ENCODE measurements at regions not wholly inside any gene's neighbourhood (a gene's known extent, or its start where the extent isn't known, plus 50 kb on each side); places are given as distances from the start of the nearest gene placed in this dataset.

DNA sequence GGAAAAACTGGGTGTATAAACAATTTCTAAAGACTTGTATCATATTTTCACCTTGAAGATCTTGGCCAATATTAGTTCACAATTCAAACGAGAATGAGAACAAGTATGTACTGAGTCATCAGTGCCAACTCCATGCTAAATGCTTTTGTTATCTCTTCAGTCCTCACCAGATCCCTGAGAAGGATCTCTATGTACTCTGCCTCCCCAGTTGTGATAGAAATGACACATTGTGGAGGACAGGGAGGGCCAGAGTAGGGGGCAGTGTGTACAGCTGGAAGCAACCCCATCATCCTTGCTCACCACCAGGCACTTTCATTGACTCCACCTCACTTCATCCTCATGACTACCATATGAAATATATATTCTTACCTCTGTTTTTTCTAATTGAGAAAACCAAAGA lies 353.7 kb upstream of the SOX2 start:
- H3K27me3 ChIP-seq (ENCODE audit: control insufficient read depth in 1 of 2, insufficient read depth in 2 of 2, low read length in 2 of 2), result no peaks in the 10 kb centered on the region
- no peak overlapping the region for H3K4me3 ChIP-seq (ENCODE audit: low read length in 2 of 2)
- H3K36me3 ChIP-seq (ENCODE audit: control insufficient read depth in 2 of 2, insufficient read depth in 2 of 2, low read length in 2 of 2), result no peaks in the 10 kb centered on the region
- H3K9ac ChIP-seq (ENCODE audit: low read length in 2 of 2), result no peak overlapping the region
- H3K9me3 ChIP-seq (ENCODE audit: control insufficient read depth in 2 of 2, low read length in 2 of 2), result peaks cover 0 to 2% of the 10 kb centered on the region in 2 donors
- H3K4me1 ChIP-seq (ENCODE audit: control insufficient read depth, insufficient read depth, low read length), result no peaks in the 10 kb centered on the region
- no peak overlapping the region for H3K27ac ChIP-seq (ENCODE audit: low read length)

DNA sequence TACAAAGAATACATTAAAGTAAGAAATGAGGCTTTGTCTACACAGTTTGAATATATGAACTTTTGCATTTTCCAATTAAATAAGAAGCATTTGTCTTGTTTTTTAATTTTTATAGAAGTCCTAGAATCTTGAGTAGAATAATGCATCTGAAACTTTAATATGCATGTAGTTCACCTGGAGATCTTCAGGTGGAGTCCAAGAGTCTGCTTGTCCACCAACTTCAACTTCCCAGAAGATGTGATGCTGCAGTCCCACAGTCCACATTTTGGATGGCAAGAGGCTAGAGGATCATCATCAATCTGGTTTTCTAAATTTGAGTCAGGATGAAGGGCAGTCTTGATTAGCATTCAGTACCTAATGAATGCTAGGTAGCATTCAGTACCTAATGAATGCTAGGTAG lies 357.6 kb upstream of the SOX2 start:
- no peak overlapping the region for H3K4me3 ChIP-seq (ENCODE audit: low read length in 2 of 2)
- no peaks in the 10 kb centered on the region for H3K36me3 ChIP-seq (ENCODE audit: control insufficient read depth in 2 of 2, insufficient read depth in 2 of 2, low read length in 2 of 2)
- no peaks in the 10 kb centered on the region for H3K27me3 ChIP-seq (ENCODE audit: control insufficient read depth in 1 of 2, insufficient read depth in 2 of 2, low read length in 2 of 2)
- peaks cover 0 to 2% of the 10 kb centered on the region in 2 donors for H3K9me3 ChIP-seq (ENCODE audit: control insufficient read depth in 2 of 2, low read length in 2 of 2)
- H3K4me1 ChIP-seq (ENCODE audit: control insufficient read depth, insufficient read depth, low read length), result no peaks in the 10 kb centered on the region
- no peak overlapping the region for H3K9ac ChIP-seq (ENCODE audit: low read length in 2 of 2)
- no peak overlapping the region for H3K27ac ChIP-seq (ENCODE audit: low read length)

DNA sequence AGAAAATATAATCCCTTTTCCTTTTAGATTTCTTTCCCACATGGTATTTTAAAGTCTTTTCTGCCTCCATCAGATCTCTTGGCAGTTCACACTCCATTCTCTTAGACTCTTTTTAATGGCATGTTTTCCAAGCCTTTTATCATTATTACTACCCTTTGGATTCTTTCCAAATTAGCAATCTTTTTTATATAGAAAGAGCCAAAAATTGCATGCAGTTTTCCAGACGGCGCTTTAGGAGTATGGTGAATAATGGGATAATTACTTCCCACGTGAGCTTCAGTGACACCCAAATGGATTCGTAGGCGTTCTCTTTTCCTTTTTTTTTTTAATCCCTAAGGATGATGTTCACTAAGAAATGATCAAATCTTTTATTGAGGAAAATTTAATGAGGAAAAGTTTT lies 354.8 kb upstream of the DNAJC19 start:
- Histone ChIP-seq H3K4me1 (ENCODE audit: control insufficient read depth, insufficient read depth, low read length) (no peaks in the 10 kb centered on the region), H3K27me3 (ENCODE audit: control insufficient read depth in 1 of 2, insufficient read depth in 2 of 2, low read length in 2 of 2) (no peaks in the 10 kb centered on the region), H3K9me3 (ENCODE audit: control insufficient read depth in 2 of 2, low read length in 2 of 2) (no peaks in the 10 kb centered on the region), H3K9ac (ENCODE audit: low read length in 2 of 2) (no peak overlapping the region), H3K4me3 (ENCODE audit: low read length in 2 of 2) (no peak overlapping the region), H3K27ac (ENCODE audit: low read length) (no peak overlapping the region), H3K36me3 (ENCODE audit: control insufficient read depth in 2 of 2, insufficient read depth in 2 of 2, low read length in 2 of 2) (no peaks in the 10 kb centered on the region)

DNA sequence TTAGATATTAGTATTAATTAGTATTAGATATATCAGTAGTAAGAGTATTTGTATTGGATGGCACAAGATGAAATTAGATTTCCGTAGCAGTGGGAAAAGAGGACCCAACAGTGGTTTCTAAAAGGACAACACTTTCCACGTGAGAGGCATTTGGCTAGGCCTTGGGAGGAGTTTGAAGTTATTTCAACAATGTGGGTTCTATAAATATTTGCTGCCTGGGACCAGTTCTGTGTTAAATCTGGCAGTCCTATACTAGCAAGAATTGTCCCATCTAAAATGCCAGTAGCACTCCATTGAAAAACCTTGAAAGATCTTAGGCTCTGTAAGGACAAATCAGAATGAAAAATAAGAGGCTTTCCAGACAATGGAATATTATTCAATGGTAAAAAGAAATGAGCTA lies 347.1 kb upstream of the DNAJC19 start:
- Histone ChIP-seq H3K27me3 (ENCODE audit: control insufficient read depth in 1 of 2, insufficient read depth in 2 of 2, low read length in 2 of 2) (no peaks in the 10 kb centered on the region), H3K9me3 (ENCODE audit: control insufficient read depth in 2 of 2, low read length in 2 of 2) (no peaks in the 10 kb centered on the region), H3K9ac (ENCODE audit: low read length in 2 of 2) (no peak overlapping the region), H3K4me1 (ENCODE audit: control insufficient read depth, insufficient read depth, low read length) (no peaks in the 10 kb centered on the region), H3K4me3 (ENCODE audit: low read length in 2 of 2) (no peak overlapping the region), H3K36me3 (ENCODE audit: control insufficient read depth in 2 of 2, insufficient read depth in 2 of 2, low read length in 2 of 2) (no peaks in the 10 kb centered on the region), H3K27ac (ENCODE audit: low read length) (no peak overlapping the region)

GRCh38 chr3:181333394-181333793 lies 343.9 kb upstream of the DNAJC19 start:
- H3K4me3 ChIP-seq (ENCODE audit: low read length in 2 of 2), result no peak overlapping the region
- no peaks in the 10 kb centered on the region for H3K27me3 ChIP-seq (ENCODE audit: control insufficient read depth in 1 of 2, insufficient read depth in 2 of 2, low read length in 2 of 2)
- H3K27ac ChIP-seq (ENCODE audit: low read length), result no peak overlapping the region
- no peaks in the 10 kb centered on the region for H3K9me3 ChIP-seq (ENCODE audit: control insufficient read depth in 2 of 2, low read length in 2 of 2)
- no peaks in the 10 kb centered on the region for H3K36me3 ChIP-seq (ENCODE audit: control insufficient read depth in 2 of 2, insufficient read depth in 2 of 2, low read length in 2 of 2)
- H3K4me1 ChIP-seq (ENCODE audit: control insufficient read depth, insufficient read depth, low read length), result no peaks in the 10 kb centered on the region
- H3K9ac ChIP-seq (ENCODE audit: low read length in 2 of 2), result no peak overlapping the region

DNA sequence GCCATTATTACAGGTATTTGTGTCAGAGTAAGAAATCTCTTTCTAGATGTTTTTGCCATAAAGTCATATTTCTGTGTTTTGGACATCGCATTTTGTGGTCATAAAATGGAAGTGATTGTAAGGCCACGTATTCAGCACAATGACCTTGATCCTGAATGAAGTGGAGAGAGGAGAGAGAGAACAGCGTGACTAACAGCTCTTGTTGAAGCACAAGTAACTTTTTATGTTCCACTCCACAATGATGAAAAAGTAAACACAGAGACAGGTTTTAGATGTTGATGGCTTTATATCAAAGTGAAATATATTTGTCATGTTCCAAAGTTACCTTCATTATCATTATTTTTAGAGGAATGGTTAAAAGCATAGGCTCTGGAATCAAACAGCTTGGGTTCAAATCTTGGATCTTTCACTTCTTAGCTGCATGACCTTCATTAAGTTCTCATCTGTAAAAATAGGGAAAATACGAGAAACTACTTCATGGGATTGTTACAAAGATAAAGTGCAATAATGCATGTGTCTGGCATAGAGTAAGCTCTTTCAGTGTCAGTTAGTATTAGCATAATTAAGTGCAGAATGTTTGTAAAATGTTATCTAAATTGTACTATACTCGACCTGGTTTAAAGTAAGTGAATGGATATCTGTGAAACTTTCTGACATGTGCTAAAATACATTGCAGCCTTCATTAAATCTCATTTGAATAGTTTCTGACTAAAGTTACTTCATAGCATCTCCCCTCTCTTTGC lies 341.5 kb upstream of the DNAJC19 start:
- no peak overlapping the region for H3K27ac ChIP-seq (ENCODE audit: low read length)

DNA sequence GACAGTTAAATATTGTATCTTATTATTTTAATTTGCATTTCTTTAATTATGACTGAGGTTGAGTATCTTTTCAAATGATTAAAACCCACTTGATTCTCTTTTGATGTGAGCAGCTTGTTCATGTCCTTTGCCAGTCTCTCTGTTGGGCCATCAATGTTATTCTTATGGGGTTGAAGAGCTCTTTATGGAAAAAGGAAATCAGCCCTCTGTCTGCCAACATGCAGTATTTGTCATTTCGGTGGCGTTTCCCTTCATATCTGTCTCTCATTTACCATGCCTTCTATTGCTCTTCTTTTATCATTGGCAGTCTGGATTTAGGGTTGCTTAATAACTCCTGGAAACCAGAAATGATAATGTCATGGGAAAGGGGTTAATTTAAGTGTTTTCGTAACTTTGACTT lies 340.7 kb upstream of the DNAJC19 start:
- H3K27ac ChIP-seq (ENCODE audit: low read length), result no peak overlapping the region
- H3K36me3 ChIP-seq (ENCODE audit: control insufficient read depth in 2 of 2, insufficient read depth in 2 of 2, low read length in 2 of 2), result no peaks in the 10 kb centered on the region
- no peak overlapping the region for H3K9ac ChIP-seq (ENCODE audit: low read length in 2 of 2)
- no peaks in the 10 kb centered on the region for H3K4me1 ChIP-seq (ENCODE audit: control insufficient read depth, insufficient read depth, low read length)
- H3K9me3 ChIP-seq (ENCODE audit: control insufficient read depth in 2 of 2, low read length in 2 of 2), result no peaks in the 10 kb centered on the region
- H3K27me3 ChIP-seq (ENCODE audit: control insufficient read depth in 1 of 2, insufficient read depth in 2 of 2, low read length in 2 of 2), result no peaks in the 10 kb centered on the region
- H3K4me3 ChIP-seq (ENCODE audit: low read length in 2 of 2), result no peak overlapping the region

More for the DNA sequence above, 341.5 kb upstream of the DNAJC19 start:
- H3K9ac ChIP-seq (ENCODE audit: low read length in 2 of 2), result no peak overlapping the region
- no peaks in the 10 kb centered on the region for H3K36me3 ChIP-seq (ENCODE audit: control insufficient read depth in 2 of 2, insufficient read depth in 2 of 2, low read length in 2 of 2)
- H3K4me3 ChIP-seq (ENCODE audit: low read length in 2 of 2), result no peak overlapping the region
- no peaks in the 10 kb centered on the region for H3K27me3 ChIP-seq (ENCODE audit: control insufficient read depth in 1 of 2, insufficient read depth in 2 of 2, low read length in 2 of 2)
- H3K9me3 ChIP-seq (ENCODE audit: control insufficient read depth in 2 of 2, low read length in 2 of 2), result no peaks in the 10 kb centered on the region
- H3K4me1 ChIP-seq (ENCODE audit: control insufficient read depth, insufficient read depth, low read length), result no peaks in the 10 kb centered on the region

GRCh38 chr3:181329024-181329423 lies 339.5 kb upstream of the DNAJC19 start:
- Histone ChIP-seq H3K27me3 (ENCODE audit: control insufficient read depth in 1 of 2, insufficient read depth in 2 of 2, low read length in 2 of 2) (no peaks in the 10 kb centered on the region), H3K27ac (ENCODE audit: low read length) (no peak overlapping the region), H3K4me3 (ENCODE audit: low read length in 2 of 2) (no peak overlapping the region)

DNA sequence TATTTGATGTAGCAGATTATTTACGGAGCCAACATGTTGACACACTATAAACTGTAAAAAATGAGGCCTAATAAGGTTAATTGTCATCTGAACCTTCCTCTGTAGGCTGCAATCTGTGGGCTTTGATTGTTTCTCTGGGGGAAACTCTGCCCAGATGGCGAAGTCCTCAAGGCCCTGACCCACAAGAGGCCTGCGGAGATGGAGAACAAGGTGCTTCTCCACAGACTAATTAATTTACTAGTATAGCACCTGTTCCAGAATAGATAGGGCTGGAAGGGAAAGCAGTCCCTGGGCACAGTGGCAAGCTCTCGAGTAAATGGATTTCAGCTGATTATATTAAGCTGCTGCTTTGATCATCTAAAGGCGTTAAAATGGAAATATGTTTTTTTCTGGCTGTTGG lies 338.8 kb upstream of the DNAJC19 start:
- H3K36me3 ChIP-seq (ENCODE audit: control insufficient read depth in 2 of 2, insufficient read depth in 2 of 2, low read length in 2 of 2), result no peaks in the 10 kb centered on the region
- H3K27me3 ChIP-seq (ENCODE audit: control insufficient read depth in 1 of 2, insufficient read depth in 2 of 2, low read length in 2 of 2), result no peaks in the 10 kb centered on the region
- H3K4me1 ChIP-seq (ENCODE audit: control insufficient read depth, insufficient read depth, low read length), result no peaks in the 10 kb centered on the region
- no peak overlapping the region for H3K9ac ChIP-seq (ENCODE audit: low read length in 2 of 2)
- no peaks in the 10 kb centered on the region for H3K9me3 ChIP-seq (ENCODE audit: control insufficient read depth in 2 of 2, low read length in 2 of 2)
- H3K27ac ChIP-seq (ENCODE audit: low read length), result no peak overlapping the region
- no peak overlapping the region for H3K4me3 ChIP-seq (ENCODE audit: low read length in 2 of 2)

More at GRCh38 chr3:181329024-181329423, 339.5 kb upstream of the DNAJC19 start:
- no peaks in the 10 kb centered on the region for H3K4me1 ChIP-seq (ENCODE audit: control insufficient read depth, insufficient read depth, low read length)
- no peak overlapping the region for H3K9ac ChIP-seq (ENCODE audit: low read length in 2 of 2)
- H3K9me3 ChIP-seq (ENCODE audit: control insufficient read depth in 2 of 2, low read length in 2 of 2), result no peaks in the 10 kb centered on the region
- H3K36me3 ChIP-seq (ENCODE audit: control insufficient read depth in 2 of 2, insufficient read depth in 2 of 2, low read length in 2 of 2), result no peaks in the 10 kb centered on the region

- H3K27me3 ChIP-seq (ENCODE audit: control insufficient read depth in 1 of 2, insufficient read depth in 2 of 2, low read length in 2 of 2), result no peaks in the 10 kb centered on the region
- H3K9ac ChIP-seq (ENCODE audit: low read length in 2 of 2), result no peak overlapping the region
- H3K9me3 ChIP-seq (ENCODE audit: control insufficient read depth in 2 of 2, low read length in 2 of 2), result no peaks in the 10 kb centered on the region
- no peaks in the 10 kb centered on the region for H3K4me1 ChIP-seq (ENCODE audit: control insufficient read depth, insufficient read depth, low read length)
- no peak overlapping the region for H3K4me3 ChIP-seq (ENCODE audit: low read length in 2 of 2)
- no peak overlapping the region for H3K27ac ChIP-seq (ENCODE audit: low read length)
- no peaks in the 10 kb centered on the region for H3K36me3 ChIP-seq (ENCODE audit: control insufficient read depth in 2 of 2, insufficient read depth in 2 of 2, low read length in 2 of 2)
These were observed 337.8 kb upstream of the DNAJC19 start for GRCh38 chr3:181327349-181327748.

DNA sequence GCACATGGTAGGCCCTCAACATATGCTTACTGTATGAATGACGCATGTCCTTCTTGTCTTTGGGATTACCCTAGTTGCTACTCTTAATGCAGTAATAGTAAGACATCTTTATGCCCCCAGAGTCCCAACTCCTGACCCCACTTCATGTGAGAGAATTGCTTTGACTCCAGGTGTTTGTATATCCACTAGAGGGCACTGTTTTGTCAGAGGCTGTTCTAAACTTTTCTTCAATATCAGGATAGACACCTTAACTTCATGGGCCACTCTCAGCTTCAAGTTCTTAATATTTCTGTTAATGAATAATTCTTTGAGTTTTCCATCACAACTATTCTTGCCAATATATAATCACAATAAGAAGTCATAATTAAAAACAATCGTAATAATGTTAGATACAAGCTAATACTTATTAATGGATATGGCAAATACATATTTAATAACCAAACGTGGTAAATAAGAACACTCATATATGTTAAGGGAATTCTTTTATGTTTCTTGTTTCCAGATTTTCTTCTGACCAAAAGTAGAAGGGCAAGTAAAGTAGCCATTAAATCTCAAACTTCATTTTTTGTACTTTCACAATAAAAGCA lies 337.2 kb upstream of the DNAJC19 start:
- no peaks in the 10 kb centered on the region for H3K27me3 ChIP-seq (ENCODE audit: control insufficient read depth in 1 of 2, insufficient read depth in 2 of 2, low read length in 2 of 2)
- no peak overlapping the region for H3K27ac ChIP-seq (ENCODE audit: low read length)
- no peak overlapping the region for H3K4me3 ChIP-seq (ENCODE audit: low read length in 2 of 2)
- H3K4me1 ChIP-seq (ENCODE audit: control insufficient read depth, insufficient read depth, low read length), result no peaks in the 10 kb centered on the region
- no peak overlapping the region for H3K9ac ChIP-seq (ENCODE audit: low read length in 2 of 2)
- H3K36me3 ChIP-seq (ENCODE audit: control insufficient read depth in 2 of 2, insufficient read depth in 2 of 2, low read length in 2 of 2), result no peaks in the 10 kb centered on the region
- H3K9me3 ChIP-seq (ENCODE audit: control insufficient read depth in 2 of 2, low read length in 2 of 2), result no peaks in the 10 kb centered on the region

Measured in stomach smooth muscle (tissue), 2 donors.